ENCODE measurements at regions not wholly inside any gene's neighbourhood (a gene's known extent, or its start where the extent isn't known, plus 50 kb on each side); places are given as distances from the start of the nearest gene placed in this dataset.
"Not testable (repeated sequence)": the region's sequence is repeated elsewhere in the genome, so short reads cannot be mapped to it uniquely, and the experiment has no call there.

GRCh38 chr11:129503646-129504045 lies 128.0 kb downstream of the BARX2 start:
- no peak for DNase-seq

DNA sequence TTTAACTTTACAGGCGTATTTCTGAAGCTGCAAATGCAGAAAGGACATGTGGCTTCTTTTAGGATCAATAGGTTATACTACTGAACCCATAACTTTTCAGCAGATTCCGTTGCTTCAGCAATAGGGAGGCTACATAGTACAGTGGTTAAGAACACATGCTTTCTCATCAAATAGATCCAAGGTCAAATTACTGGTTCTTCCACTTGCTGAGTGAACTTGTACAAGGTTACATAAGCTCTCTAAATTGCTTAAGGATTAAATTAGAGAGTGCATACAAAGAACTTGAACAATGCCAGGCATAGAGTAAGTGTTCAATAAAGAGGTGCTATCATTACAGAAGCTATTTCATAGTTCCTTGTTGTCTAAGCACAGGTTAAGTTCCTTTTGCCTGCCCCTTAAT lies 129.6 kb downstream of the BARX2 start:
- DNase-seq, result no peak

- no peak for DNase-seq
These were observed 132.5 kb downstream of the BARX2 start for GRCh38 chr11:129508163-129508562.

- no peak for DNase-seq
These were observed 152.6 kb downstream of the BARX2 start for GRCh38 chr11:129528296-129528695.

DNA sequence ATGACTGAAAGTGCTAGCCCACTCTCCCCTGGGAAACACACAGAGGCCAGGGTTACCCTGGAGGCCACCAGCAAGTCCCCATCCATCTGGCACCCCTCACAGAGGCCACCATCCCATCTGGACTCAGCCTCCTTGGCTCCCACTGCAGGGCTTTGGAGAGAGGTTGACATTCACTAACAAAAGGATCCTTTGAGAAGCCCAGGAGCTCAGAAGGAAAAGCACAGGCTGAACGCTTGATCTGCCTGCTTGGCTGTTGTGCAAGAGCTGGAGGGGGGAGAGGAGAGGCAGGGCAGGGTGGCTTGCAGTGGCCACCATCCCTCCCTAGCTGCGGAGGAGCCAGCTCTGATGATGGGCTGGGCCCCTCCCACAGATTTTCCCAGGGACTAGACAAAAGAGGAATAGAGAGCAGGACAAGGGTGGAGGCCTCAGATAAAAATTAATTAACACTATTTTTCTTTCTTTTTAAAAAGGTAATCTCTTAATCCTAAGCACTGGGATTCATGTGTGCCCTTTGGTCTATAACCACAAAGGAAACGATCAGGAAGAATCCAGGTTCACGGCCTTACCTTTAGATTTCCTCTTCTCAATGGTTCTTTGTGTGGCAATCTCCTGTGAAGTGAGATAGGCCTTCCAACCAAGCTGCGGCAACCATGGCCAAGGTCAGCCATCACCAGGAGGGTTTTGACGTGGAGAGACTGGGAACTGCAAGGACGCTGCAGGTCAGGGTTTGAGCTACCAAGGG lies 154.7 kb downstream of the BARX2 start:
- DNase-seq, result no peak

DNA sequence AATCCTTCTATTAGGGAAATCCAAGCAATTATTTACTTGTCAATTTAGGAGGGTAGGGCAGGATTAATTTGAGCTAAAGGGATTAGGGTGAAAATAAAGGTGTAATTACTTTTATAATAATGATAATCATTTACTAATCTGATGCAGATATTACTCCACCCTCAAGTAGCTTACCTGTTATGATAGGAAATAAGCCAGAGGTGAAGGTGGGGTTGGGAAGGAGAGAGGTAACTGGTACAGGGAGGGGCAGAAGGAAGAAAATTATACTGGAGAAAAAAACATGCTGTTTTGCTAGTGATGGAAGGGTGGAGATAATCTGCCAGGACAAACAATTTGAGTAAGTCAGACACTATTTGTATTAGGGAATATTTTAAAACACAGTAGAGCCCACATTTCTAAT lies 157.7 kb downstream of the BARX2 start:
- DNase-seq, result no peak

DNA sequence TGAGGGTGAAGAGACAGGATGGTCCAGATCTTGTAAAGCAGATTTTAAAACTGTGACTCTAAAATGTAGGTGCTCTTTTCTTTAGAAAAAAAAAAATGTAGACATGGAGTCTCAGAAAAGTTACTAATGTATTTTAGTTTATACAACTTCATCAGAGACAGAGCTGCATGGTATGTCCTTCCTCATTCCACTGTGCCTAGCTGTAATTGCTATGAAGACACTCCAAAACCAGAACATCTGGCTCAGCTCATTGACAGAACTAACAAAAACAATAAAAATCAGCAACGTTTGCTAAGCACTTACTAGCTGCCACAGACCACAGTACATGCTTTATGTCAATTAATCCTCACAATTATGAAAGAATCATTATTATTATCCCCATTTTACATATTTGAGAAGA lies 160.7 kb downstream of the BARX2 start:
- no peak for DNase-seq

- DNase-seq, result no peak
These were observed 162.7 kb downstream of the BARX2 start for GRCh38 chr11:129538323-129538722.

DNA sequence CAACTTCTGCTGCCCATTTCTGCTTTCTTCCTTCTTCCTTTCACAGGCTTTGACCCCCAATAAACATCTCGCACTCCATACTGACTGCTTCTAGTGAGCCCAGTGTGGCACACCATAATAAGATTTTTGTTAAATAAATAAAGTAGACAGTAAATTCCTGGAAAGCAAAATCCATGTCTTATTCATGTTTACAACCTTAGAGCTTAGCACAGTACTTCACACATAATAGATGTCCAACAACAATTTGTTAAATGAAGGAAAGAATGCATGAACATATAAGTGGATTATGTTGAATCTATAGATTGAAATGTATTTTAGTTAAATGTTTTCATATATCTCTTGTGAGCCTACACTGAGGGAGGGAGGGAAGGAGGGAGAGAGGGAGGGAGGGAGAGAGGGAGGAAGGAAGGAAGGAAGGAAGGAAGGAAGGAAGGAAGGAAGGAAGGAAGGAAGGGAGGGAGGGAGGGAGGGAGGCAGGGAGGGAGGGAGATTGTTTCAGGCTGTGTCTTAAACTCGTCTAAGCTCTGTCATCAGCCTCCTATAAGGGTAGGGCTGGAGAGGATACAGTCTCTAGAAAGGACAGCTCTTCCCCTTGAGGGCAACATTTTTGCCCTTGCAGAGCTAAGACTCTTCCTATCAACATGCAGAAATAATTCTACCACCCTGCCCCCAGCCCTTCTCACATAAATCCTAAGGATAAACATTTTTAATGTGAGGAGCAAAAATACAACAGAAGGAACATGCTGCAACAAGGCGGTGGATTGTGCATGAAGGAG lies 168.1 kb downstream of the BARX2 start:
- DNase-seq, result no peak

GRCh38 chr11:129544691-129545090 lies 169.0 kb downstream of the BARX2 start:
- DNase-seq, result no peak

GRCh38 chr11:129546266-129546665 lies 170.6 kb downstream of the BARX2 start:
- DNase-seq, result no peak

DNA sequence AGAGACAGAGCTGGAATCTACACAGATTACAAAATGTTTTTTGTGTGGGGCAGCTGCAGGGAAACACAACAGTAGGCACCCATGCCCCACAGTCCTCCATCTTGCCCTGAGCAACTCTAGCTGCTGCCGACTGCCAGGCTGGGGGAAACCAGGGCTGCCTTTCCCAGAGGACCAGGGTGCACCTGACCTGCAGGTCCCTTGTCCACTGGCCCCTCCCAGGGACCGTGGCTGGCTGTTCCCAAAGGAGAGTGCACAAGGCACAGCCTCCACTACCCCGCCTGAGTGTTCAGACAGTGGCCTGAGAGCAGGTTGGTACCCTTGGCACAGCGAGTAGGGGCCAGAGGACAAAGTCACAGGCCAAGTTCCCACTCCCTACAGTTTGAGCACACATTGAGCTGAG lies 181.8 kb downstream of the BARX2 start:
- DNase-seq, result no peak

GRCh38 chr11:129569007-129569406 lies 193.4 kb downstream of the BARX2 start:
- no peak for DNase-seq

DNA sequence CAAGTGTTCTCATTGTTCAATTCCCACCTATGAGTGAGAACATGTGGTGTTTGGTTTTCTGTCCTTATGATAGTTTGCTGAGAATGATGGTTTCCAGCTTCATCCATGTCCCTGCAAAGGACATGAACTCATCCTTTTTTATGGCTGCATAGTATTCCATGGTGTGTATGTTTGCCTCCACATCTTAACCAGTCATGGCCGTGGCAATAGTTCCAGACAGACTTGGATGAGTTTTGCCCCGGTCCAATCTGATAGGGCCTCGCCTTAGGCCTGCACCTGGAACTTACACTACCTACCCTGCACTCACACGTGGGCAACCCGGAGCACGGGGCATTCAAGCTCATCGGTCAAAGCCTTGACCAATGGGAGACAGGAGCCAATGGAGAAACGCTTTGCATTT lies 197.0 kb downstream of the BARX2 start:
- DNase-seq, result not testable (repeated sequence)

DNA sequence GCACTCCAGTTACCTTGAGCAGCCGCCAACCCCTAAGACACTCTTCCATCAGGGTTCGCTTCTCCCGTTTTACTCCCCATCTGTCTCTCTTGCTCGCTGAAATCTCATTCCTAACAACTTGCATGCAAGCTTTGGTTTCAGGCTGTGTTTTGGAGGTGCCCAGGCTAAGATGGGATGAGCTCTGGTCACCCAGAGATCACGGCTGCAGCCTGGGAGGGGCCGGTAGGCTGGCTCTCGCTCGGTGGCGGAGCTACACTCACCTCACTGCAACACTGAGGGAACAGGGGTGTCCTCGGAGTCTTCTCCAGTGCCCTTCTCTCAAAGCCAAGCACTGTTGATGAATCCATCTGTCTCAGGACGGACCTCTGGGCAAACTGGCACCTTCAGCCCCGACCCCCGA lies 197.5 kb downstream of the BARX2 start:
- DNase-seq, result no peak

DNA sequence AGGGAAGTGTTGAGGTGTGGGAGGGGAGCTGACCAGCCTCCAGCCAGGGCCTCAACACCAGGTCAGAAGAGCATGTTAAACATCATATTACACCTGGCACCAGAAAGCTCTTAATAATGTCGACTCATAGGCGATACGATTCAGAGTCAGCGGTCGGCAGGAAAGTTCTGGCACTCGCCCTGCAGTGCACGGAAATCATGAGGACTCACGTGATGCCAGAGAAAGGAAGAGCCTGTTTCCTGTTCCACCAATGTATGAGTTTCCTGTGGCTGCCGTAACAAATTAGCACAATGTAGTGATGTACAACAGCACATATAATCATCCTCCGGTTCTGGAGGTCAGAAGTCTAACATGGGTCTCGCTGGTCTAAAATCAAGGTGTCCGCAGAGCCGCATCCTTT lies 198.8 kb downstream of the BARX2 start:
- no peak for DNase-seq

- no peak for DNase-seq
These were observed 201.0 kb downstream of the BARX2 start for GRCh38 chr11:129576652-129577051.

- no peak for DNase-seq
These were observed 202.4 kb downstream of the BARX2 start for GRCh38 chr11:129578006-129578405.

DNA sequence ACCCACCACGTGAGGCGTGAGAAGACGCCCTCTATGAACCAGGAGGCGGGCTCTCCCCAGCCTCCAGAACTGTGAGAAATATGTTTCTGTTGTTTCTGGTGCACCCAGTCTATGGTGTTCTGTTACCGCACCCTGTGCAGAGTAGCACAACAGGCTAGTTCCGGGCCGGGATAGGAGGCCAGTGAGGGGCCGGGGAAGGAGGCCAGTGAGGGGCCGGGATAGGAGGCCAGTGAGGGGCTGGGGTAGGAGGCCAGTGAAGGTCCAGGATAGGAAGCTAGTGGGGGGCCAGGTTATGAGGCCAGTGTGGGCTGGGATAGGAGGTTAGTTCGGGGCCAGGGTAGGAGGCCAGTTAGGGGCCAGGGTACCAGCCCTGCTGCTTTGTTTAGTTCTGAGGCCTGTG lies 204.6 kb downstream of the BARX2 start:
- DNase-seq, result no peak

DNA sequence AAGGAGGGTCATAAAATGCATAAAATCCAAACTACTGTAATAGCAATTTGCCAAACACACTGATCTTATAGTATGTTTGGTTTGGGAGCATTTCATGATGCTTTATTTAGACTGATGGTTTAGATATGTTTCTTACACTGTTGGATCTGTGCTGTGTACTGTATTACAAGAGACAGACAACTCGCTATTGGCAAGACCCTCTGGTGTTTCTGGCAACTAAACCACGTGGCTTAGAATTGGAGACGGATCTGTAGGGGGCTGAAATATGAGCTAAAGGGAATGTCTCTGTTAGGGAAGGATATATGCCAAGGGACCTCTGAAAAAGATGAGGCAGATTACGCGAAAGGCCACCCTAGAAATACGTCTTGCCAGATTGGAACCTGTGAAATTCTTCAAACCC lies 208.7 kb downstream of the BARX2 start:
- DNase-seq, result no peak

DNA sequence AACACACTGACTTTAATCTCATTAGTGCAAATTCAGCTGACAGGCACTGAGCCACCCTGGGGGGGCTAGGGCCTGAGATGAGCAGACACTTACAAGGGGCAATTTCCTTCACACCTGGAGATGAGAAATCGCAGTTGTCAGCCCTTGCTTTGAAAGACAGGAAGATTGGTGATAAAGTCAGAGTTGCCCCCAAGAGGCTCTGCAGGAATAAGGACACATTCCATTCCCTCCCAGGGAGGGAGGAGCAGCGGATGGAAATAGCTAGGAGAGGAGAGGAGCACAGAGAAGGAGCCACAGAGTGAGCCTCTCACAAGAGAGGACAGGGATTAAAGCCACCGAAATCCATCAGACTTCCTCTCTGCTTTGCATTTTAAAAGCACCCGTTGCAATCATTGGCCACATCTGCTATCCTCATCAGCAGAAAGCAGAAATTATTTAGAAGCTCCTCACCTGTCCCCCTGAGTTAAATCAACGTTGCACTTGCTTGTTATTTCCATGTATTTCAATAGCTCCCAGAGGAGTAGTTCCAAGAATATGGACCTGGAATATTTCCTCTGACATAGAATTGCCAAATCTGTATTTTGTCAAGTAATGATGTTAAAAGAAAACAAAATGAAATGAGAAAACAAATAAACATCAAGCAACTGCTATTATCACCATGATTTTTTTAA lies 213.7 kb downstream of the BARX2 start:
- DNase-seq, result no peak

DNA sequence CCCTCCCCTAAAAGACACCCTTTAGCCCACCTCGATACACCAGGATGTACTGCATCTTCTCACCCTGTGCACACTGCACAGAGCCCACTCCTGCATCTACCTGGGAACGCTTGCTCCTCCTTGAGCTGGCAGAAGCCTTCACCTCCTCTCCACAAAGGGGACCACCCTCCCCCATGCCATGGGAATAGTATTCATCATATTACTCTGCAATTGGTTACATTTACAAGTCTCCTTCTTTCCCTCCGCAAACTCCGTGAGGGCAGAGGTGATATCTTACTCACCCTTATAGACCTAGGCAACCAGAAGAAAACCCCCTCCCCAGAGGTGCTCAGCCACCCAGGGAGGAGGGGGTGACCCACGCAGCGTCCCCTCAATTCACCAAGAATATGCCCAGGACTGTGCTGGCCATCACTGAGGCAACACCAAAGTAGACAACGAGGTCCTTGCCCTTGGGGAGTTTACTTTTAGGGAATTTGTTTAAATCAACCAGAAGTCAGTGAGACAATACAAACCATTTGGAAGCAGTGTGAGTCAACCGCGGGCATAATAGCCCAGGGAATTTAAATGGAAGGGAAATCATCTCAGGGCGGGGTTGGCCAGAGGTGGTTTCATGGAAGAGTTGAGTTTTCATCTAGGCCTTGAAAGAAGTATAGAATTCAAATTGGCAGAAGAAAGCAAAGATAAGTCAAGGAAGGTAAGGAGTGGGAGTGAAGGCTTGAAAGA lies 214.5 kb downstream of the BARX2 start:
- no peak for DNase-seq

GRCh38 chr11:129590753-129591475 lies 215.3 kb downstream of the BARX2 start:
- no peak for DNase-seq
